CD14-positive monocyte (primary cell): ENCODE measurements at regions not wholly inside any gene's neighbourhood (a gene's known extent, or its start where the extent isn't known, plus 50 kb on each side); places are given as distances from the start of the nearest gene placed in this dataset.

Experiments used
- DNase-seq, 3 donors: peaks; one replicate each; pipeline ENCODE4 v3.0.0-alpha.2; 2011 to 2022
- H2AFZ ChIP-seq: 2 replicates; pipeline ENCODE4 v1.6.0; 2012; ENCODE audit warnings: mild to moderate bottlenecking, low read depth, low read length, inconsistent platforms; ENCODE audit not compliant: insufficient read depth, poor library complexity, severe bottlenecking
- H3K27ac ChIP-seq, 2 donors: 1 replicate in 1 of 2; 2 replicates in 1 of 2; pipeline ENCODE4 v1.5.1; 2012 to 2013; ENCODE audit warnings: low read length in 2 of 2, control low read depth in 1 of 2, inconsistent platforms in 1 of 2, low read depth in 1 of 2, mild to moderate bottlenecking in 1 of 2
- H3K27me3 ChIP-seq, 2 donors: one replicate each; pipeline versions ENCODE4 v1.6.0 to v1.6.1; 2011 to 2013; ENCODE audit warnings: low read length in 2 of 2; ENCODE audit not compliant: control insufficient read depth in 2 of 2, insufficient read depth in 2 of 2
- H3K36me3 ChIP-seq, 2 donors: replicated peaks in 1 of 2; 1 replicate in 1 of 2; 2 replicates in 1 of 2; pipeline versions ENCODE4 v1.5.1 to v1.6.1; 2012 to 2013; ENCODE audit warnings: low read length in 2 of 2, control low read depth in 1 of 2, inconsistent platforms in 1 of 2, mild to moderate bottlenecking in 1 of 2; ENCODE audit not compliant: insufficient read depth in 2 of 2, control insufficient read depth in 1 of 2
- H3K4me1 ChIP-seq, 2 donors: 1 replicate in 1 of 2; 2 replicates in 1 of 2; pipeline versions ENCODE4 v1.5.1 to v1.6.1; 2012 to 2013; ENCODE audit warnings: low read length in 2 of 2, control low read depth in 1 of 2, inconsistent platforms in 1 of 2, mild to moderate bottlenecking in 1 of 2, moderate library complexity in 1 of 2; ENCODE audit not compliant: insufficient read depth in 2 of 2, control insufficient read depth in 1 of 2
- H3K4me2 ChIP-seq: replicated peaks from 2 replicates; pipeline ENCODE3; 2012; ENCODE audit warnings: low read length, moderate library complexity, mild to moderate bottlenecking; ENCODE audit not compliant: poor library complexity, severe bottlenecking; ENCODE audit errors: extremely low read depth
- H3K4me3 ChIP-seq, 3 experiments: fragments of 200-600 bp in 1 of 3; sonication (generic) in 1 of 3; replicated peaks in 1 of 3; 1 replicate in 2 of 3; 2 replicates in 1 of 3; pipeline ENCODE4 v1.5.1; 2011 to 2013; ENCODE audit warnings: low read length in 3 of 3, mild to moderate bottlenecking in 3 of 3, control low read depth in 2 of 3, low read depth in 2 of 3, inconsistent platforms in 1 of 3, moderate library complexity in 1 of 3
- H3K79me2 ChIP-seq: 2 replicates; pipeline ENCODE4 v1.6.0; 2012; ENCODE audit warnings: mild to moderate bottlenecking, control low read depth, inconsistent platforms, low read length, moderate library complexity; ENCODE audit not compliant: insufficient read depth
- H3K9ac ChIP-seq: 2 replicates; pipeline ENCODE4 v1.6.0; 2017; ENCODE audit warnings: low read length, mild to moderate bottlenecking; ENCODE audit not compliant: insufficient read depth, poor library complexity, severe bottlenecking
- H3K9me3 ChIP-seq, 2 donors: replicated peaks in 1 of 2; 1 replicate in 1 of 2; 2 replicates in 1 of 2; pipeline versions ENCODE4 v1.5.1 to v1.6.1; 2012 to 2013; ENCODE audit warnings: low read length in 2 of 2, control low read depth in 1 of 2; ENCODE audit not compliant: control insufficient read depth in 1 of 2, insufficient read depth in 1 of 2
- H4K20me1 ChIP-seq: 2 replicates; pipeline ENCODE4 v1.6.0; 2012; ENCODE audit warnings: mild to moderate bottlenecking, low read length, control low read depth, moderate library complexity; ENCODE audit not compliant: insufficient read depth
- H3K27ac Mint-ChIP-seq, 7 donors: one replicate each; pipeline ENCODE4 v1.8.0; 2020; ENCODE audit warnings: mild to moderate bottlenecking in 7 of 7, mixed read lengths in 7 of 7, moderate library complexity in 6 of 7, inconsistent platforms in 2 of 7
- H3K27me3 Mint-ChIP-seq, 3 donors: one replicate each; pipeline ENCODE4 v1.8.0; 2021 to 2022; ENCODE audit warnings: low read depth in 3 of 3, mild to moderate bottlenecking in 3 of 3, mixed read lengths in 3 of 3, moderate library complexity in 3 of 3, inconsistent platforms in 1 of 3
- H3K36me3 Mint-ChIP-seq, 2 donors: one replicate each; pipeline ENCODE4 v1.8.0; 2020; ENCODE audit warnings: mixed read lengths in 2 of 2, inconsistent platforms in 1 of 2, mild to moderate bottlenecking in 1 of 2
- H3K4me1 Mint-ChIP-seq: one replicate; pipeline ENCODE4 v1.8.0; 2020; ENCODE audit warnings: mild to moderate bottlenecking, mixed read lengths
- H3K4me3 Mint-ChIP-seq, 2 donors: one replicate each; pipeline ENCODE4 v1.8.0; 2020; ENCODE audit warnings: mild to moderate bottlenecking in 2 of 2, mixed read lengths in 2 of 2, moderate library complexity in 1 of 2
- H3K9me3 Mint-ChIP-seq, 7 donors: one replicate each; pipeline ENCODE4 v1.8.0; 2020 to 2022; ENCODE audit warnings: mixed read lengths in 7 of 7, mild to moderate bottlenecking in 6 of 7, moderate library complexity in 6 of 7, inconsistent platforms in 2 of 7
- WGBS: methylation state at CpG from one replicate; pipeline ENCODE4 v1.1.5; 2013; ENCODE audit warnings: missing lambda C conversion rate; ENCODE audit not compliant: insufficient coverage; 5-methylcytosine and 5-hydroxymethylcytosine counted together
- intact Hi-C, 2 donors: fragments of 100-400 bp; cut with micrococcal nuclease; formaldehyde crosslinking; loops; one replicate each; pipeline versions ENCODE4 v1.15.0 to v1.15.1; 2023
- TF ChIP-seq, protein P1 (sequence below): fragments of 200-600 bp; IDR thresholded peaks from one replicate; pipeline ENCODE4 v1.8.0; 2022; ENCODE audit warnings: antibody characterized with exemption, mild to moderate bottlenecking

DNA sequence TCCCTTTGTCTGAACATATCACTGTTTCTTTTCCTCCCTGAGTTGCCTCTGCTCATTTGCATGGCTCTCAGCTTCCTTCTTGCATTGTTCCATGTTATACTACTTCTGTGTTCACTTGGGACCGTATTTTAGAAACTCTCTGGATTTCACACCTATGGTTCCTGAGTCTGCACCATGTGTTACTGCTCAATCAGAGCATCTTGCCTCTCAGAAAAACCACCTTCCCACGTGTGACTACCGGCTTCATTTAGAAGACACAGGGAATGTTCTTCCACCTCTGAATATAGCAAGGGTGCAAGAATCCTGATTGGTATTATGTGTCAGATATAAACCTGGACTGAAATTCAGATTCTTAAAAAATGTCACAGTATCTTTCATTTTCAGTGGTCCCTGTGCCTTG is 731.2 kb downstream of the TDRD15 start:
- H3K27ac Mint-ChIP-seq, result no peak overlapping the region
- no peaks in the 10 kb centered on the region for H3K36me3 Mint-ChIP-seq
- H3K9me3 ChIP-seq, result peaks cover 3 to 9% of the 10 kb centered on the region in 2 donors
- no peaks in the 10 kb centered on the region for H3K27me3 ChIP-seq
- H3K4me3 ChIP-seq, result no peak overlapping the region
- peaks cover 0 to 3% (median 1%) of the 10 kb centered on the region in 7 donors for H3K9me3 Mint-ChIP-seq
- TF ChIP-seq, protein P1, sequence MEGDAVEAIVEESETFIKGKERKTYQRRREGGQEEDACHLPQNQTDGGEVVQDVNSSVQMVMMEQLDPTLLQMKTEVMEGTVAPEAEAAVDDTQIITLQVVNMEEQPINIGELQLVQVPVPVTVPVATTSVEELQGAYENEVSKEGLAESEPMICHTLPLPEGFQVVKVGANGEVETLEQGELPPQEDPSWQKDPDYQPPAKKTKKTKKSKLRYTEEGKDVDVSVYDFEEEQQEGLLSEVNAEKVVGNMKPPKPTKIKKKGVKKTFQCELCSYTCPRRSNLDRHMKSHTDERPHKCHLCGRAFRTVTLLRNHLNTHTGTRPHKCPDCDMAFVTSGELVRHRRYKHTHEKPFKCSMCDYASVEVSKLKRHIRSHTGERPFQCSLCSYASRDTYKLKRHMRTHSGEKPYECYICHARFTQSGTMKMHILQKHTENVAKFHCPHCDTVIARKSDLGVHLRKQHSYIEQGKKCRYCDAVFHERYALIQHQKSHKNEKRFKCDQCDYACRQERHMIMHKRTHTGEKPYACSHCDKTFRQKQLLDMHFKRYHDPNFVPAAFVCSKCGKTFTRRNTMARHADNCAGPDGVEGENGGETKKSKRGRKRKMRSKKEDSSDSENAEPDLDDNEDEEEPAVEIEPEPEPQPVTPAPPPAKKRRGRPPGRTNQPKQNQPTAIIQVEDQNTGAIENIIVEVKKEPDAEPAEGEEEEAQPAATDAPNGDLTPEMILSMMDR, result no peak
- WGBS, result 73% methylated on average over 1 of the region's 3 CpGs
- H3K4me1 ChIP-seq, result no peaks in the 10 kb centered on the region
- no peak overlapping the region for H2AFZ ChIP-seq
- no peak overlapping the region for H3K4me2 ChIP-seq
- intact Hi-C loops, result no loop called here
- H3K9ac ChIP-seq, result no peak overlapping the region
- no peak for DNase-seq
- H3K79me2 ChIP-seq, result no peaks in the 10 kb centered on the region
- H3K4me1 Mint-ChIP-seq, result no peaks in the 10 kb centered on the region
- no peaks in the 10 kb centered on the region for H3K36me3 ChIP-seq
- no peak overlapping the region for H3K4me3 Mint-ChIP-seq
- H3K27me3 Mint-ChIP-seq, result peaks cover 0 to 3% (median 0%) of the 10 kb centered on the region in 3 donors
- H4K20me1 ChIP-seq, result no peaks in the 10 kb centered on the region
- H3K27ac ChIP-seq, result no peak overlapping the region

DNA sequence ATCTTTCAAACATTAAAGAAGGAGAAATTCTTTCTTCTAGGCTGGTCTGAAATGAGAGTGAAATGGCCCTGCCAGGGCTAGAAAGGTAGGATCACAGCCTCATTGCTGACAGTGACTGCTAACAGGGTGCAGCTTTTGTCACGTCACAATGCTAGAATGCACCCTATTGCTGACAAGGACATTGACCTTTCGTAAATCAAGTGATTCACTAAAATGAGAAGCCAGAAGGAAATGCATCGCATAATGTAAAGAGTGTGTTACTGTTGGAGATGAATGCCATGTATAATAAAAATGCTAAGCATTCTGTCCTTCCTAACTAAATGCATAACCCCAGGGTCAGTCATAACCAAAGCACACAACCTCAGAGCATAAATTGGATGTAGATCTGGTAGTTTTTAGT is 732.9 kb downstream of the TDRD15 start:
- H3K9me3 Mint-ChIP-seq, result peaks cover 0 to 4% (median 0%) of the 10 kb centered on the region in 7 donors

More for the DNA sequence above, 732.9 kb downstream of the TDRD15 start:
- TF ChIP-seq, protein P1, result no peak
- Mint-ChIP-seq H3K27ac (no peak overlapping the region), H3K4me3 (no peak overlapping the region), H3K36me3 (no peaks in the 10 kb centered on the region), H3K27me3 (peaks cover 0 to 3% (median 0%) of the 10 kb centered on the region in 3 donors), H3K4me1 (no peaks in the 10 kb centered on the region)
- WGBS, result 75% methylated on average over 1 of the region's 3 CpGs
- no peak for DNase-seq
- no peaks in the 10 kb centered on the region for H4K20me1 ChIP-seq
- H3K27me3 ChIP-seq, result no peaks in the 10 kb centered on the region
- no peak overlapping the region for H3K4me3 ChIP-seq
- no peak overlapping the region for H3K27ac ChIP-seq
- no peak overlapping the region for H2AFZ ChIP-seq
- no peak overlapping the region for H3K9ac ChIP-seq
- no peak overlapping the region for H3K4me2 ChIP-seq
- intact Hi-C loops, result no loop called here
- H3K9me3 ChIP-seq, result peaks cover 0 to 9% of the 10 kb centered on the region in 2 donors
- no peaks in the 10 kb centered on the region for H3K79me2 ChIP-seq
- no peaks in the 10 kb centered on the region for H3K36me3 ChIP-seq
- H3K4me1 ChIP-seq, result no peaks in the 10 kb centered on the region
